ENCODE measurements at regions not wholly inside any gene's neighbourhood (a gene's known extent, or its start where the extent isn't known, plus 50 kb on each side); places are given as distances from the start of the nearest gene placed in this dataset.

- Histone ChIP-seq H3K9me3 (peaks cover 0 to 5% (median 0%) of the 10 kb centered on the region in 8 donors), H3K27me3 (replicated peaks in 1 of 7) (no peaks in the 10 kb centered on the region), H3K4me1 (no peaks in the 10 kb centered on the region), H3K36me3 (no peaks in the 10 kb centered on the region), H3K27ac (no peak overlapping the region), H3K4me3 (no peak overlapping the region)
- WGBS, 5 donors, result 77 to 83% (median 81%) methylated on average over 2 of the region's 2 CpGs
- TF ChIP-seq CTCF (IDR thresholded peaks at IDR 0.05 in 8 of 11, conservative IDR thresholded peaks at IDR 0.05 in 3 of 11) (no peak), POLR2AphosphoS5 (IDR thresholded peaks at IDR 0.05) (no peak), POLR2A (IDR thresholded peaks at IDR 0.05) (no peak)
- DNase-seq, result no peak
- intact Hi-C loops (cut with DNase I; ENCODE audit: low total_unique reads), result no loop called here
Observed at GRCh38 chr15:87523516-87523915, 733.0 kb downstream of the NTRK3 start.

- Histone ChIP-seq H3K27me3 (replicated peaks in 1 of 7) (no peaks in the 10 kb centered on the region), H3K27ac (no peak overlapping the region), H3K36me3 (no peaks in the 10 kb centered on the region), H3K4me3 (no peak overlapping the region), H3K4me1 (no peaks in the 10 kb centered on the region), H3K9me3 (peaks cover 0 to 5% (median 0%) of the 10 kb centered on the region in 8 donors)
- 50 to 72% (median 61%) methylated on average over 1 of the region's 1 CpG for WGBS, 5 donors
- no peak for DNase-seq
- TF ChIP-seq POLR2AphosphoS5 (IDR thresholded peaks at IDR 0.05) (no peak), POLR2A (IDR thresholded peaks at IDR 0.05) (no peak), CTCF (IDR thresholded peaks at IDR 0.05 in 8 of 11, conservative IDR thresholded peaks at IDR 0.05 in 3 of 11) (no peak)
- intact Hi-C loops (cut with DNase I; ENCODE audit: low total_unique reads), result no loop called here
Observed at GRCh38 chr15:87522997-87523396, 733.5 kb downstream of the NTRK3 start.

GRCh38 chr15:87518957-87519356 is 737.6 kb downstream of the NTRK3 start:
- H3K36me3 ChIP-seq, result no peaks in the 10 kb centered on the region
- intact Hi-C loops (cut with DNase I; ENCODE audit: low total_unique reads), result no loop called here
- H3K27me3 ChIP-seq (replicated peaks in 1 of 7), result no peaks in the 10 kb centered on the region
- no peak for DNase-seq
- TF ChIP-seq POLR2AphosphoS5 (IDR thresholded peaks at IDR 0.05) (no peak), POLR2A (IDR thresholded peaks at IDR 0.05) (no peak)
- no peaks in the 10 kb centered on the region for H3K4me1 ChIP-seq
- WGBS, 5 donors, result 63 to 84% (median 74%) methylated on average over 3 of the region's 3 CpGs
- no peak overlapping the region for H3K27ac ChIP-seq
- no peak overlapping the region for H3K4me3 ChIP-seq
- peaks cover 0 to under 1% (median 0%) of the 10 kb centered on the region in 8 donors for H3K9me3 ChIP-seq

GRCh38 chr15:87508086-87508485 is 748.5 kb downstream of the NTRK3 start:
- intact Hi-C loops (cut with DNase I; ENCODE audit: low total_unique reads), result no loop called here
- Histone ChIP-seq H3K27me3 (replicated peaks in 1 of 7) (no peaks in the 10 kb centered on the region), H3K4me1 (no peaks in the 10 kb centered on the region), H3K9me3 (peaks cover 0 to 4% (median 0%) of the 10 kb centered on the region in 8 donors), H3K27ac (no peak overlapping the region), H3K36me3 (no peaks in the 10 kb centered on the region), H3K4me3 (no peak overlapping the region)
- no peak for DNase-seq
- TF ChIP-seq POLR2AphosphoS5 (IDR thresholded peaks at IDR 0.05) (no peak), POLR2A (IDR thresholded peaks at IDR 0.05) (no peak), CTCF (IDR thresholded peaks at IDR 0.05 in 8 of 11, conservative IDR thresholded peaks at IDR 0.05 in 3 of 11) (no peak)
- WGBS, 5 donors, result 85 to 91% (median 88%) methylated on average over 2 of the region's 2 CpGs

- Histone ChIP-seq H3K4me1 (no peaks in the 10 kb centered on the region), H3K27ac (no peak overlapping the region), H3K4me3 (no peak overlapping the region), H3K9me3 (no peaks in the 10 kb centered on the region), H3K36me3 (no peaks in the 10 kb centered on the region), H3K27me3 (replicated peaks in 1 of 7) (no peaks in the 10 kb centered on the region)
- TF ChIP-seq POLR2A (IDR thresholded peaks at IDR 0.05), result no peak
- TF ChIP-seq CTCF (IDR thresholded peaks at IDR 0.05 in 8 of 11, conservative IDR thresholded peaks at IDR 0.05 in 3 of 11), result no peak
- TF ChIP-seq POLR2AphosphoS5 (IDR thresholded peaks at IDR 0.05), result no peak
- whole genome bisulfite sequencing, 5 donors, result 80 to 96% (median 92%) methylated on average over 2 of the region's 2 CpGs
- no peak for DNase-seq
- intact Hi-C loops (cut with DNase I; ENCODE audit: low total_unique reads), result no loop called here
Observed at GRCh38 chr15:87502173-87502572, 754.4 kb downstream of the NTRK3 start.
